HCT116 (cell line): ENCODE measurements at regions not wholly inside any gene's neighbourhood (a gene's known extent, or its start where the extent isn't known, plus 50 kb on each side); places are given as distances from the start of the nearest gene placed in this dataset.

Source experiments
- ATAC-seq: fragments of 200-7000 bp; cut with Tn5 transposase; 2 replicates; pipeline ENCODE4 v1.9.1; 2020; ENCODE audit warnings: mild to moderate bottlenecking, moderate library complexity
- BruUV-seq: library from RNA; stranded (reverse); fragments of 400-500 nt; replicated peaks from 2 replicates; lab custom pipeline; 2021; lab: Mats Ljungman, UMichigan
- CTCF ChIA-PET: fragments of 300-600 bp; sonication (Branson Sonifier 250); formaldehyde crosslinking; loops from one replicate; lab custom pipeline; 2021; ENCODE audit warnings: antibody characterized with exemption; lab: Charles Lee
- POLR2A ChIA-PET: fragments of 300-600, 350-600 bp; sonication (Branson Sonifier 250); formaldehyde crosslinking; loops from one replicate; lab custom pipeline; 2021; ENCODE audit warnings: antibody characterized with exemption; lab: Charles Lee
- RAD21 ChIA-PET, 2 experiments: fragments of 300-600 bp; sonication (Branson Sonifier 250); formaldehyde crosslinking; loops; one replicate each; lab custom pipeline; 2023; ENCODE audit warnings: low total read pairs in 2 of 2; ENCODE audit not compliant: uncharacterized antibody in 2 of 2, unreplicated experiment in 2 of 2, low non-redundant PET in 1 of 2; lab: Charles Lee
- DNase-seq: peaks from one replicate; pipeline ENCODE4 v3.0.0-alpha.2; 2010; ENCODE audit warnings: low read depth, low spot score
- H2AFZ ChIP-seq: fragments of 200-600 bp; shearing (Covaris generic), sonication (generic); 2 replicates; pipeline ENCODE4 v1.6.1; 2017; ENCODE audit warnings: low read depth, mixed run types, mixed read lengths, antibody characterized with exemption, low read length; ENCODE audit not compliant: poor library complexity, severe bottlenecking
- H3K27ac ChIP-seq: 2 replicates; pipeline ENCODE4 v1.5.1; 2012; ENCODE audit warnings: low read depth, low read length
- H3K27me3 ChIP-seq: fragments of 200-600 bp; sonication (generic); 2 replicates; pipeline ENCODE4 v1.6.1; 2016; ENCODE audit warnings: mixed run types, low read length, mixed read lengths; ENCODE audit not compliant: insufficient read depth
- H3K36me3 ChIP-seq, 2 experiments: fragments of 200-500 bp in 1 of 2; fragments of 200-600 bp in 1 of 2; sonication (Bioruptor generic) in 1 of 2; sonication (generic) in 1 of 2; 2 replicates each; pipeline versions ENCODE4 v1.5.1 to v1.6.1; 2014 to 2016; ENCODE audit warnings: low read length in 2 of 2, inconsistent platforms in 1 of 2, mixed read lengths in 1 of 2, mixed run types in 1 of 2; ENCODE audit not compliant: insufficient read depth in 2 of 2, control insufficient read depth in 1 of 2
- H3K4me1 ChIP-seq, 2 experiments: fragments of 200-600 bp in 1 of 2; sonication (generic) in 1 of 2; 2 replicates each; pipeline versions ENCODE4 v1.5.1 to v1.6.1; 2012 to 2017; ENCODE audit warnings: low read length in 2 of 2, inconsistent platforms in 1 of 2, mild to moderate bottlenecking in 1 of 2, mixed read lengths in 1 of 2, mixed run types in 1 of 2, moderate library complexity in 1 of 2; ENCODE audit not compliant: insufficient read depth in 2 of 2, control insufficient read depth in 1 of 2
- H3K4me2 ChIP-seq: fragments of 200-600 bp; sonication (generic); 2 replicates; pipeline ENCODE4 v1.6.1; 2017; ENCODE audit warnings: mixed run types, low read length, mixed read lengths
- H3K4me3 ChIP-seq, 2 experiments: fragments of 200-600 bp in 1 of 2; sonication (generic) in 1 of 2; replicated peaks in 1 of 2; 2 replicates each; pipeline ENCODE4 v1.5.1; 2011 to 2016; ENCODE audit warnings: low read length in 2 of 2, control low read depth in 1 of 2, low read depth in 1 of 2, mild to moderate bottlenecking in 1 of 2, mixed read lengths in 1 of 2, mixed run types in 1 of 2
- H3K79me2 ChIP-seq: fragments of 200-600 bp; sonication (generic); 2 replicates; pipeline ENCODE4 v1.6.1; 2017; ENCODE audit warnings: mild to moderate bottlenecking, mixed run types, low read length, moderate library complexity, mixed read lengths; ENCODE audit not compliant: insufficient read depth
- H3K9ac ChIP-seq: fragments of 200-600 bp; sonication (generic); 2 replicates; pipeline ENCODE4 v1.6.1; 2016; ENCODE audit warnings: low read length, mixed read lengths
- H3K9me2 ChIP-seq: fragments of 200-600 bp; sonication (generic), shearing (Covaris generic); 2 replicates; pipeline ENCODE4 v1.6.1; 2017; ENCODE audit warnings: mixed run types, mild to moderate bottlenecking, moderate library complexity; ENCODE audit not compliant: insufficient read depth
- H3K9me3 ChIP-seq, 2 experiments: fragments of 200-500 bp in 1 of 2; fragments of 200-600 bp in 1 of 2; sonication (Bioruptor generic) in 1 of 2; sonication (generic) in 1 of 2; 2 replicates each; pipeline ENCODE4 v1.6.1; 2014 to 2017; ENCODE audit warnings: low read length in 2 of 2, mixed read lengths in 2 of 2, inconsistent platforms in 1 of 2, low read depth in 1 of 2, mild to moderate bottlenecking in 1 of 2, mixed run types in 1 of 2, moderate library complexity in 1 of 2; ENCODE audit not compliant: control insufficient read depth in 1 of 2, insufficient read depth in 1 of 2
- H4K20me1 ChIP-seq: fragments of 200-600 bp; sonication (generic), shearing (Covaris generic); 2 replicates; pipeline ENCODE4 v1.6.1; 2017; ENCODE audit warnings: mixed run types, mild to moderate bottlenecking, moderate library complexity; ENCODE audit not compliant: insufficient read depth
- CEBPB ChIP-seq: IDR thresholded peaks from 2 replicates; pipeline ENCODE4 v1.6.1; 2012; ENCODE audit warnings: low read depth
- ELF1 ChIP-seq: IDR thresholded peaks from 2 replicates; pipeline ENCODE4 v1.6.1; 2012; ENCODE audit warnings: low read depth, borderline replicate concordance
- MAX ChIP-seq: IDR thresholded peaks from 2 replicates; pipeline ENCODE4 v1.6.1; 2012
- REST ChIP-seq: IDR thresholded peaks from 2 replicates; pipeline ENCODE4 v1.6.1; 2012; ENCODE audit warnings: low read depth
- SIN3A ChIP-seq: IDR thresholded peaks from 2 replicates; pipeline ENCODE4 v1.6.1; 2012; ENCODE audit warnings: low read depth
- SRF ChIP-seq: IDR thresholded peaks from 2 replicates; pipeline ENCODE4 v1.6.1; 2012; ENCODE audit warnings: low read depth
- ZBTB33 ChIP-seq: IDR thresholded peaks from 2 replicates; pipeline ENCODE4 v1.6.1; 2011; ENCODE audit warnings: mild to moderate bottlenecking, low read length, moderate library complexity; ENCODE audit not compliant: insufficient replicate concordance; ENCODE audit errors: extremely low read depth
- ZFX ChIP-seq: fragments of 450-650 bp; IDR thresholded peaks from 2 replicates; pipeline ENCODE4 v1.6.1; 2017
- ZNF274 ChIP-seq: fragments of 200-500 bp; sonication (Bioruptor generic); IDR thresholded peaks from 2 replicates; pipeline ENCODE4 v1.6.1; 2014; ENCODE audit warnings: mild to moderate bottlenecking, low read depth, low read length, inconsistent platforms
- intact Hi-C: fragments of 100-400 bp; cut with micrococcal nuclease; formaldehyde crosslinking; loops from 2 replicates; pipeline ENCODE4 v1.10.0; 2022
- TF ChIP-seq, protein P1 (sequence below), 3 experiments: fragments of 200-600 bp in 1 of 3; sonication (generic) in 1 of 3; IDR thresholded peaks in 2 of 3; conservative IDR thresholded peaks in 1 of 3; 2 replicates each; pipeline ENCODE4 v1.5.1; 2012 to 2017; ENCODE audit warnings: low read depth in 2 of 3, low read length in 2 of 3, antibody characterized with exemption in 1 of 3, borderline replicate concordance in 1 of 3, control low read depth in 1 of 3, mild to moderate bottlenecking in 1 of 3, mixed read lengths in 1 of 3, mixed run types in 1 of 3, moderate library complexity in 1 of 3; ENCODE audit not compliant: insufficient read depth in 1 of 3
- TF ChIP-seq, protein P2 (sequence below): IDR thresholded peaks from 2 replicates; pipeline ENCODE4 v1.6.1; 2012

DNA sequence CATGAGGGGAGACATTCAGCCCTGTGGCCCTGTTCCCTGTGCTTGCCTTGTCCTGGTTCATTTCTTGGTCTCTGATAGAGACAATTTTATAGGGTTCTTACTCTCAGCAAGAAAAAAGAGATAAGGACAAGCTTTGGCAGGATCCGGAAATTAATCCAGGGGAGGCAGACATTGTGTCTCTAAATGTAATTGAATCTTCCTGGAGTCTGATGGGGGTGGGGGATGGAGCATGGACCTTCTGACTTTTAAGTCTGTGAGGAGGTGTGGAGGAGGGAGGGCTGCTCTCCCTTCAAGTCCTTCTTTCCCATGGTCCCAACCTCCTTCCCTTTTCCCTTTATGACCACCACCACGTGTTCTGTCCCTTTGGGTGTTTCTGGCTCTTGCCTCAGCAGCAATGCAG is 512.7 kb downstream of the DHX35 start (continued):
- TF ChIP-seq ZFX (no peak), ZNF274 (no peak), SRF (no peak), SIN3A (no peak)

DNA sequence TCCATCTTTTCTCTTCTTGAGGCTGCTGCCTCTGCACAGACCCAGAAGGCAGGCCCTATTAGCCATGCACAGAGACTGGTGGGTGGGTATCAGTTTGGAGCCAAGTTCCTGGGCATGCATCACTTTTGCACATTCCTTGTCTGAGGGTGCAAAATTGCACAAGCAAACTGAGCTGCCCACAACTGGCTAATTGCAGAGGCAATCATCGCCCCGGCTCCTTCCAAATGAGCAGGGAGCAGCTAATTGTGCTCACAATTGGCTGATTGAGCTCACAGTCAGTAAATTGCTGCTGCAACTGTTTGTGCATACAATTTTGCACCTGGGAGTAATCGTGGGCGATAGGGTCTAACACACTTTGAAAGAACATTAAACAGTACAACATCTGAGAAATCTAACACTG is 511.4 kb downstream of the DHX35 start:
- H4K20me1 ChIP-seq = no peaks in the 10 kb centered on the region
- DNase-seq (no peak), ATAC-seq (no peak)
- no peaks in the 10 kb centered on the region for H3K36me3 ChIP-seq
- no peak overlapping the region for H3K27ac ChIP-seq
- no peak overlapping the region for H2AFZ ChIP-seq
- no peaks in the 10 kb centered on the region for H3K27me3 ChIP-seq
- no peak overlapping the region for H3K9ac ChIP-seq
- no peak overlapping the region for H3K4me3 ChIP-seq
- no peaks in the 10 kb centered on the region for H3K9me2 ChIP-seq
- H3K4me2 ChIP-seq = no peak overlapping the region
- H3K79me2 ChIP-seq = no peaks in the 10 kb centered on the region
- ChIA-PET RAD21 (no interaction called here), CTCF (no interaction called here), POLR2A (no interaction called here)
- no peaks in the 10 kb centered on the region; a peak in 1 of 4 replicates for H3K9me3 ChIP-seq
- no TSS peak for BruUV-seq
- intact Hi-C loops = no loop called here
- H3K4me1 ChIP-seq = no peaks in the 10 kb centered on the region
- TF ChIP-seq MAX (no peak), ELF1 (no peak), CEBPB (no peak), REST (no peak), ZFX (no peak), ZBTB33 (no peak), SRF (no peak), ZNF274 (no peak)
- TF ChIP-seq, protein P1, sequence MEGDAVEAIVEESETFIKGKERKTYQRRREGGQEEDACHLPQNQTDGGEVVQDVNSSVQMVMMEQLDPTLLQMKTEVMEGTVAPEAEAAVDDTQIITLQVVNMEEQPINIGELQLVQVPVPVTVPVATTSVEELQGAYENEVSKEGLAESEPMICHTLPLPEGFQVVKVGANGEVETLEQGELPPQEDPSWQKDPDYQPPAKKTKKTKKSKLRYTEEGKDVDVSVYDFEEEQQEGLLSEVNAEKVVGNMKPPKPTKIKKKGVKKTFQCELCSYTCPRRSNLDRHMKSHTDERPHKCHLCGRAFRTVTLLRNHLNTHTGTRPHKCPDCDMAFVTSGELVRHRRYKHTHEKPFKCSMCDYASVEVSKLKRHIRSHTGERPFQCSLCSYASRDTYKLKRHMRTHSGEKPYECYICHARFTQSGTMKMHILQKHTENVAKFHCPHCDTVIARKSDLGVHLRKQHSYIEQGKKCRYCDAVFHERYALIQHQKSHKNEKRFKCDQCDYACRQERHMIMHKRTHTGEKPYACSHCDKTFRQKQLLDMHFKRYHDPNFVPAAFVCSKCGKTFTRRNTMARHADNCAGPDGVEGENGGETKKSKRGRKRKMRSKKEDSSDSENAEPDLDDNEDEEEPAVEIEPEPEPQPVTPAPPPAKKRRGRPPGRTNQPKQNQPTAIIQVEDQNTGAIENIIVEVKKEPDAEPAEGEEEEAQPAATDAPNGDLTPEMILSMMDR (IDR thresholded peaks at IDR 0.05 in 2 of 3, conservative IDR thresholded peaks at IDR 0.05 in 1 of 3; ENCODE audit: borderline replicate concordance in 1 of 3, insufficient read depth in 1 of 3, low read depth in 2 of 3, low read length in 2 of 3) = no peak
- TF ChIP-seq, protein P2, sequence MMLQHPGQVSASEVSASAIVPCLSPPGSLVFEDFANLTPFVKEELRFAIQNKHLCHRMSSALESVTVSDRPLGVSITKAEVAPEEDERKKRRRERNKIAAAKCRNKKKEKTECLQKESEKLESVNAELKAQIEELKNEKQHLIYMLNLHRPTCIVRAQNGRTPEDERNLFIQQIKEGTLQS = no peak
